Ecto neural progenitor cell (in vitro differentiated cells): ENCODE measurements at regions not wholly inside any gene's neighbourhood (a gene's known extent, or its start where the extent isn't known, plus 50 kb on each side); places are given as distances from the start of the nearest gene placed in this dataset.
"Not testable (repeated sequence)": the region's sequence is repeated elsewhere in the genome, so short reads cannot be mapped to it uniquely, and the experiment has no call there.

Source experiments
- DNase-seq: peaks from one replicate; pipeline ENCODE4 v3.0.0-alpha.2; 2018; ENCODE audit warnings: low spot score

DNA sequence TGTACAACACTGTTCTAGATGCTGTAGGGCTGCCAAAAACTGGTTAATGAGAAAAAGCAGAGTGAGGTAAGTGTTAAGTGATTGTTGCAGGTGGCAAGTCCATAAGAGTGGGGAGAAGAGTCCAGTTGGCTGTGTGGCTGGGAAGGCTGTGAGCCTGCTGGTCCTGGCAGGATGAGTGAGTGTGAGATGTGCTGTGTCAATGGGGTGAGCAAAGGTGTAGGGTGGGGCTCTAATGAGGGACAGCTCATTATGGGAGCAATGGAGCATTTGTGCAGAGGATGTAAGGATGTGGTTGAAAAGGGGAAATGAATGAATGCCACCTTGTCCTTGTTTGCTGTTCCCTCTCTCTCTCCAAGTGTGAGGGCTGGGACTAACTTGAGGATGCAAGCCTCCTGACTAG, 145.3 kb upstream of the ROPN1 start:
- DNase-seq = no peak

DNA sequence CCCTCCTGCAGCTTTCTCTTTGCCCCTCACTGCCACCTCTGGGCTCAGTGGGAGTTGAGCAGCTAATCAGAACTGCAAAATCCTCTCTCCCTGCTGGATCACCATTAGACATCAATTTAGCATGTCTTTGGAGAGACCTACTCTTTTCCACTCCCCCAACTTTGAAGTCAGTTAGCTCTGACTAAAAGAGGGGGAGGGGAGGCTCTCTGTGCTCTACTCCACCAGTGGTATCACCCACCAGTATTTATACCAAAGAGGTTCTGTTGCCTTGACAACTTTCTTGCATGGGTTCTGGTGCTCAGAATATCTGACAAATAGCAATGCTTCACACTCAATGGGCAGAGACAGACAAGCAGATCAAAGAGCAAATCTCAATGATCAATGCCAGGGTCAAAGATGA, 146.2 kb upstream of the ROPN1 start:
- DNase-seq = no peak

DNA sequence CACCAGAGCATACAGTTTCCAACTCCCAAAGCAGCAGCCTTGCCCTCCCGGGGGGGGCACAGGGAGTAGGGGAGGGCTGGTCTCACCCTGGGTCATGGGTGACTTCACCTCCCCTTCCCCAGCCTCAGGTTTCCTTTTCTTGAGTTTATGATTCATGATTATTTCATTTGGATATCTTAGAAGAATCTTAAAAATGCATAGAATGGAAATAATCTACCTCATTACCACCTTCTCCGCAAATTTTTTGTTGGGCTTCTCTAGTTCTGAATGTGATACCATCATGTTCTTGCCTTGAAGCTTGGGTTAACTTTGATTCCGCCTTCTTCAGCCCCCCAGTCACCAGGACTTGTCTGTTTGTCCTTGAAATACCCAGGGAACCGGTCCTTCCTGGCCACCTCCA, 148.8 kb upstream of the ROPN1 start:
- no peak for DNase-seq

DNA sequence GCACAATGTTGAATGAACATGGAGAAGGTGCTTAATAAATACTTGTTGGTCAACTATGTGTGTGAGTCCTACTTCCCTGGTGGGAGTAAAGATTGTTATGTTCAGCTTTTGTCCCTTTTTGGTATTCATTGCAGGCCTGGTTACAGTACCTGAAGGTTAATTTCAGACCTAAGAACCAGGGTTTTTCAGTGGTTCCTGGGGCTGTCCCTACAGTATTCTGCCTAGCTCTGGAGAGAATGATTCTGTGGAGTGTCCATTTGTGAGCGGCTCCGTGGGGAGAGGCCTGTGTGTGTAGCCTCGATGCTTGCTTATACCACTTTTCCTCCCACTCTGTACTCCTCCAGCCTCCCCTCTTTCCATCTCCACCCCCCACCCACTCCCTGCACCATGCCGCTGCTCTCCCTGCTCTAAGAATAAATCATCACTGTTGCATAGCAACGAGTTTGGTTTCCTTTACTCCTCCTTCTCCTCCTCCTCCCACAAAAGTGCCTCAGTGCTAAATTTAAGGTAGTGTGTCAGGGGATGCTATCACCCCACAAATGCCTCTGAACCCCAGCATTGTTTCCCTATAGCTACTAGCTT, 150.6 kb upstream of the ROPN1 start:
- DNase-seq = no peak

DNA sequence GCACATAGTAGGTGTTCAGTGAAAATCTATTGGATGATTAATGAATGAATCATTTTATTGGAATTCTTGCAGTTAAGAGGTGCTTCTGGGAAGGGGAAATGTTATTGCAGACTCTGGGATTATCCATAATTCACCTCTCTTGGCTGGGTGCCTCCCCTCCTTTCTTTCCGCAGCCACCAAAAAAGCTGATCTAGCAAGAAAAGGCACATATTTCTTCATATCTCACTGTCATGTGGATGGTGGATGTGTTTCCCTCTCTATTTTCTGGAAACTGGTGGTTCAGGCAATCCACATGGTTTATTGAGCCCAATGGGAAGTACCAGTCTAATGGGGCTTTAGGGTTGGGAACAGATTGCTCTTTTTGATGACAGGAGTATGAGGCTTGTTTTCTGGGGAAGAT, 151.1 kb upstream of the ROPN1 start:
- DNase-seq = no peak

DNA sequence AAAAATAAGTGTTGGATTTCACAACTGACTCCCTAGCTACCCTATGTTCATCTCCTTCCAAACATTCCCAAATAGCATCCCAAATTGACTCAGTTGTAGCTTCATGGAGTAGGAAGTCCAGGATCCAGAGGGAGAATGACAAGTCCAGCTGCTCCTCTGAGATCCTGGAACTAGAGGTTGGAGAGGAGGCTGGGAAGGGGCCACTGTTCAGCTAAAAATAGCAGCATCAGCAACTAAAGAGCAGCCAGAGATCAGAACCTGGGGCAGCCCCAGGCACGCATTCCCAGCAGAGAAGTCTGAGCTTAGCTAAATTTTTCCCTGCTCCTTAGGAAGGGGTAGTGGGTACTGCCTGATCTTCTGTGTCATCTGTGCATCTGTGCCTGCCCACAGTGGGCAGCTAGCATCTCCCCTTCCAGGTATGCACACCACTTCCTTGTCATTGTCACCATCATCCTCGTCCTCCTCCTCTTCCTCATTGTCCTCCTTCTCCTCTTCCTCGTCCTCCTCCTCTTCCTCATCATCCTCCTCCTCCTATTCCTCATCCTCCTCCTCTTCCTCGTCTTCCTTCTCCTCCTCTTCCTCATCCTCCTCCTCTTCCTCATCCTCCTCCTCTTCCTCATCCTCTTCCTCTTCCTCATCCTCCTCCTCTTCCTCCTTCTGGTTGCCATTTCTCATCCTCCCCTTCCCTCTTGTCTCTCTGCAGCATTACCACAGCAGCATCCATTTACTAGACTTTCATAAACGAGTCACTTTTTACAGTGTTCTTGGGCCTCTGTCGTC, 152.3 kb upstream of the ROPN1 start:
- DNase-seq = no peak

DNA sequence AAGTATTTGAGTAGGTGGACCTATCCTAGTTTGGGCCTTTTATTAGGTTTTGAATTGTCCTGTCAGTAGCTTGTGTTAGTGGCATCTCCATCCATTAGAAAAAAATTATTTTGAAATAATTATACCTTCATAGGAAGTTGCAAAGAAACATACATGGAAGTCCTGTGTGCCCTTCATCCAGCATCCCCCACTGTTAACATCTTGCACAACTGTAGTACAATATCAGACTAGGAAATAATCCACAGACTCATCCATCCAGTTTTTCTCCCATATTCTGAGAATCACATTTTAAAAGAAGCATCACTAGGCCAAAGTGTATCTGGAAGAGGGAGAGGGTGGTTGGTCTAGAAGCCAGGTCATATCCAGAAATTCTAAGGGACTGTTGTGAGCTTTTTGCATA, 155.5 kb upstream of the ROPN1 start:
- no peak for DNase-seq

DNA sequence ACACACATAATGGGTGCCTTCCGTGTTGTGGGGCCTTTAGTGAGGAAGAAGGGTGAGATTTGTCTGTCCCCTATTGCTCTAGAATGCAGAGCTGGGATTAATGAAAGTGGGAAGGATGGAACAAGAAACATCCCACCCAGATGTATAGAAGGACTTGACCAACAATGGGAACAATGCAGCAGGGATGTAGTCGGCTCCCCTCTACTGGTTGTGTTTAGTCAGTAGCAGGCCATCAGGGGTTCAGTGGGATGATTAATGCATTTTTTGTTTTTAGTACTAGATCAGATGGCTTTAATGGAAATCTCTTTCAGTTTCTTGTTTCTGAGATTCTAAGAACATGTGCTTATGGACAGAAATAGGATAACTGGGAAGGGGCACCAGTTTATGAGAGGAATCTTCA, 156.0 kb upstream of the ROPN1 start:
- DNase-seq = no peak

DNA sequence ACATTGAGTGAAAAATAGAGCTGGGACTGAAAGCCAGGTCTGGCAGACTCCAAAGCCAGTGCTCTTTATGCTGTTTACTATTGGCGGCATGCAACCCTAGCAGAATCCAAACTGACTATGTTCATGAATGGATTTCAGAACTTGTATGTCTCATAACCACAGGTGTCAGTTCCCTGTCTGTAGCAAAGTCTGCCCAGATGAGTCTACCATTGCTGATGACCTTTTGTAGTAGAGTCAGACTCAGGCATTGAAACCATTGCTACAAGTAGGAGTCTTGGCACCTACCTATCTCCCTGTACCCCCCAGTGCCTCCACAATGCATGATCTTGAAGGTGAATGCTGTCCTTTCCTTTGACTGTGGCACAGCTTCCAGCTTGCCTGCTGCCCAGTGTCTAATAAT, 157.2 kb upstream of the ROPN1 start:
- no peak for DNase-seq

DNA sequence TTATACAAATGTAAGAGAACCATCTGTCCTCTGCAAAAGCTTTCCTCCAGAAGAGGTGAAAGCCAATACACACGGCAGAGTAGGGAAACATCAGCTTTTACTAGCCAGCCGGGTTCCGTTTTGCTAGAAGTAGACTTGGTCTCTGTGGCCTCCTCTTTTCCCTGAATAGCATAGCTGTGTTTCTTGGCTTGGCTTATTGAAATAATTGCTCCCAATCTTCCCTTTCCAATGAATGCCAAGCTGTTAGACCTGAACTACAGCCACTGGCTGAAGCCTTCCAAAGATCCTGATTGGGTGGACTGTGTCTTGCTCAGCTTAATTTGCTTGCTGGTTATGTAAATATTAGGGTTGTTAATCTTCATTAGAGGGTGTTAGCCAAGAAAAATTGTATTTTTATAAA, 157.8 kb upstream of the ROPN1 start:
- no peak for DNase-seq

DNA sequence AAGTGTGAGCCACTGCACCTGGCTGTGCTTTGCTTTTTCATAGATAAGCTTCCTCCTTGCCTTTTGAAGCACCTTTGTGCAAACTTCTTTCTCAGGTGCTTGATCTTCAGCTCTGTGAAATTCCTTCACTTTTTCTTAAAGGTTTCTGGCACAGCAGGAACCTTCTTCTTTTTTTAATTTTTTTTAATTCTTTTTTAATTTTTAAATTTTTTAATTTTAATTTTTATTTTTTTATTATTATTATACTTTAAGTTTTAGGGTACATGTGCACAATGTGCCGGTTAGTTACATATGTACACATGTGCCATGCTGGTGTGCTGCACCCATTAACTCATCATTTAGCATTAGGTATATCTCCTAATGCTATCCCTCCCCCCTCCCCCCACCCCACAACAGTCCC, 161.0 kb upstream of the ROPN1 start:
- not testable (repeated sequence) for DNase-seq

DNA sequence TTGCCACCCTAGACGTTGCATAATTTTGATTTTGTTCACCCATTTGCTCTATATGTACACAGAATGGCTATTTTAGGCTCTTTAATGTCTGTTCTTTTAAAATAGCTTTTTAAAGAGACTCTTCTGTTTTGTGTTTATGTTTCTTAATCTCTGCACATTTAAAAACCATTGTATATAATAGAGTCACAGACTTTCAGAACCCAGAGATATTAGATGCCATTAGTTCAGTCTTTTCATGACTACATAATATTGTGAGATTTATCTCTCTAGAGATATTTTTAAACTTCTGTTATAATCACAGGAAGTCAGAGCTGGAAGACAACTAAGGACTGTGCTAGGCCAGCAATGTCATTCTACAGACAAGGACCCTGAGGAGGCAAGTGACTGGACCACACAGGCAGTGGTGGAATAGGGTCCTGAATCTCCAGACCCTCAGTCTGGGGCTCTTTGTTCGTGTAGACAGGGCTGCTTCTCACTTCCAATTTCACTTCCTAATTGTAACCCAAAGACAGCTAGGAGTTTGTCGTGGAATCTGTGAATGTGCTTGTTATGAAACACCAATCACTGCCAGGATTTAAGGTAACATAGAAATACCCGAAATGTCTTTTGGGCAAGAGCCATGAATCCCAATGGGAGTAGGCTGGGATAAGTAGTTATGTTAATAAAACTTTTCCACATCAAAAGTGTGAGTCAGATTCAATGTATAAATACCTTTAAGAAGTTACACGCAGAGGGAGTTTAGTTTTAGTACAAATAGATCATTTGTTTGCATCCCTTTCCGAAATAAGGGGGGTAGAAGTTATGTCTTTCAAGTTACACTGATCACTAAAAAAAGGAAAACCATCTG, 165.2 kb upstream of the ROPN1 start:
- DNase-seq = no peak

DNA sequence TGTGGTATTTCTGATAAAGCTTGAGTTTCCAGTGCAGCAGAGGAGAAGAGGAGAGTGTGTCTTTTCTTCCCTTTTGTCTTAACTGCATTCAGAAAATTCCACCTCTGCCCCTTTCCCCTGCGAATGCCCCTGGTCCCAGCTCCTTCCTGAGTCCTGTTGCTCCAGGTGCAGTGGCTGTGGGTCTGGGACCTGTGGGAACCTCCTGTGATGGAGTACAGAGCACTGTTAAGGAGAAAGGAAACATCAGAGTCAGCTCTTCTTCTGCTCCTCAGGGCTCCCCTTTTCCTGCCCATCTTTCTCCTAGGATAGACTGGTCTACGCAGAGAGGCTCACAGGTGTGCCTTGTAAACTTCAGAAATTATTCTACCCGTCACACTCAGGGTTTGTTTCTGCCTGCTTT, 165.8 kb upstream of the ROPN1 start:
- no peak for DNase-seq

DNA sequence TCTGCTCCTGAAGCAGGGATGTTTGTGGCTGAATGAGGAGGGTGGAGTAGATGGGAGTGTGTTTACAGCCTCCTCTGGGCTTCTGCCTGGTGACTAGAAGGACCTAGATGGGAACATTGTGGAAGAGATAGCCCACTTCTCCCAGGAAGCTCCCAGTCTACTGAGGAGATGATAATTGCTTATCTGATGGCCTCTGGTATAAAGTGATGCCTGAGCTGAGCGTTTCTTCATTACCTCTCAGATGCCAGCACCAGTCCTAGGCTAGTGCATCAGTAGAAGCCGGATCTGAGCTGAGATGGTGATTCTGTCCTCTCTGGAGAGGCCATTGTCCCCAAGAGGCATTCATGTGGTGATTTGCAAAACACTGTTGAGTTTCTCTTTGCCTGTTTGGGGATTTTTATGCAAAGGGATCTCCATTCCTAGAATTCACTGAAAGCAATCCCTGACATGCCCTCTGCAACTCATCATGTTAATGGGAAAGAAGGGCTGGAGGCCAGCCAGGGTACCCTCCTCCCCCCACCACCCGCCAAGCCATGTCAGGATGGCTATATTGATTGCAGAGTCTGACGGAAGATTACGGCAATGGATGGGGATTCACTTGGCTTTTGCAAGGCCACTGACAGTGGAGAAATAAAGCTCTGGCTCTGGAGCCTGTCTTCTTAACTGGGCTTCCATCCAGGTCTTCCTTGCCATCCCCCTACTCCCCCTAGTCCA, 166.4 kb upstream of the ROPN1 start:
- DNase-seq = no peak

DNA sequence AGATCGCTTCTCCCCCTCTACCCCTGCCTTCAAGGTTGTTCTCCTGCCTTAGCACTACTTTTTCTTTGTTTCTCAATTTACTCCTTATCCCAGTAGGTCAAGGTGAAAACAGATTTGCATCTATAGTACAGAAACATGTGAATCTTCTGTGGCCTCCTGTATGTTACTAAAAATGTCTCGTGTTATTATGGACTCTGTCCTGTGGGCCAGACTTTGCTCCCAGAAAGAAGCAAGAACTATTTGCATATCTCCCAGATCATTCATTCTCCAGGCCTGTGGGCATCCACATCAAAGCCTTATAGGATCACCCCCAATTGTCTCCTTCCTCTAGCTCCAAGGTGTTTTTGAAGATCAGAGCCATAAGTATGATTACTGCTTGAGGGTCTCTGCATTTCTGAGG, 169.5 kb upstream of the ROPN1 start:
- no peak for DNase-seq

DNA sequence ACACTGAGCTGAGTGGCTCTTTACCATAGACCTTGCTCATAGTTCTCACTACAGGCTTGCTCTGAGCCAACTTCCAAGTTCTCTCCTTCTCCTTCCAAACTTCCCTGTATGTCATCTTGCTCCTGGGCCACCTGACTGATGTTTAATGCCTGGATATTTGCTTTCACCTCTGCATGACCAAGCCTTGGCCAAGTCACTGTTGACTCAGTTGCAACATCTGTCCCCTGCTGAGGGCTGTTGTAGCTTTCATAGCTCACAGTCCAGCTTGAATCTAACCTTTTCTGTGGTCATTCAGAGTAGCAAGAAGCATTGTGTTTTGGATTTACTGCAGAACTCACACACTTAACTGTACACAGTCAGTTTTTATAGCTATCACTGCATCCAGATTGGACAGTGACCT, 171.8 kb upstream of the ROPN1 start:
- DNase-seq = no peak

DNA sequence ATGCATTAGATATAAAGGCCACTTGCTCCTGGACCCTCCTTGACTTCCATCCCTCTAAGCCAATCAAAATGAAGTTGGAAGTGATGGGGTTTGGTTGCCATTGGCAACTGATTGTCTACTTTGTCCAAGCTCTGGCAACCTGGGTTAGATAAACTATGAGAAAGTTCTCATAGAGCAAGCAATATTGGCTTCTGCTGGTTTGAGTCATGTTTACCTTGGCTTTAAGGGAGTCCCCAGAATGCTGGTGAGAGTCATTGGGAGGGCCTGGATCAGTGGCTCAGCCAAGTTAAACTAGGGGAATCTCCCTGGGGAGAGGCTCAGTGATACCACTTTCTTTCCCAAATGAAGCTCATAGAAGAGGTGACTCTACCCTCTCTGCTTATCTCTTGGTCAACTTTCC, 176.3 kb upstream of the ROPN1 start:
- DNase-seq = no peak

DNA sequence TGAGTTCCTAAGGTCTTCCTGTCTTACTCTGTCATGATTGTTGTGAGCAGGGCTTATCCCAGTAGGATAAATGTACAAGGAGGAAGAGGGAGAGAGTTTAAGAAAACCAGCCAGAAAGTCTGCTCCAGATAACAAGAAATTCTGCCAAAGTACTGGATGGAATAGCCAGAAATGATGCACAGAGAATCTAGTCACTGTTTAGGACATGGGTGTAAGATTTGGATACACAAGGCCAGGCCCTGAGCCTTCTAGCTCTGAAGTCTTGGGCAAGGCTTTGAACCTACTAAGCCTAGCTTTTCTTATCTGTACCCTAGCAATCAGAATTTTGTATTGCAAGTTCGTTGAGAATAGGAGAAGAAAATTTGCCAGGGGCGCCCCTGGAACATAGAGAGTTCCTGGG, 180.4 kb upstream of the ROPN1 start:
- no peak for DNase-seq

DNA sequence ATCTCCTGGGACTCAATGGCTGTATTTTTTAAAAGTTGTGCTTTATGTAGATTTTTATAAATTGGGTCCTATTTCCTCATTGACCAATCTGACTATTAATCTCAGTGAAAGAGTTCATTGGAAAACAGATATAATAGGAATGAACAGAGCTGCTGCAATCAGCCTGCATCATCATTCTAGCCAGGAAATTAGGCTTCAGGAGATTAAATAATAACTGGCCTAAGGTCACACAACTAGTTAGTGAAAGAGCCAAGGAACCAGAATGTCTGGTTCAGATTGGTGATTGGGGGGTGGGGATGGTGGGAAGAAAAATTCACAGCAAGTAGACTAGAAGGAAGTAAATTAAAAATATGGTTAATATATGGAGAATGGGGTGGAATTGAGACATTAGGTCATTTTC, 180.9 kb upstream of the ROPN1 start:
- DNase-seq = no peak

DNA sequence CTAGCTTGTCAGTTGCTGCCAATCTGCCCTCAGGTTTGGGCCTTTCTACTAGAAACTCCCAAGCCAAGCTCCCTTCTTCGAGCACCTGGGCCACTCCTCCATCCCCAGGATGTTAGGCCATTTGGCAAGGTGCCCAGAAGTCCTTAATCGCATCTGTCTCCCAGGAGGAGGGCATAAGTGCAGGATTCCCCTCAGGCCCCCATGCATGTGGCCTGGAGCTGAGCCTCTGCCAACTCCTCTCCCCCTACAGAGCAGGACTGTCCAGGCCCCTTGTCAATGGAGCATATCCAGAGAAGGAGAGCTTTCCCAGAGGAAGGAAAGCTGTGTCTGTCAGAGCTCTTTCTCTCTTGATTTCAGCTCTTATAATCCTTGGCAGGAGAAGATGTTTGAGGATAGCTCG, 182.6 kb upstream of the ROPN1 start:
- DNase-seq = no peak

DNA sequence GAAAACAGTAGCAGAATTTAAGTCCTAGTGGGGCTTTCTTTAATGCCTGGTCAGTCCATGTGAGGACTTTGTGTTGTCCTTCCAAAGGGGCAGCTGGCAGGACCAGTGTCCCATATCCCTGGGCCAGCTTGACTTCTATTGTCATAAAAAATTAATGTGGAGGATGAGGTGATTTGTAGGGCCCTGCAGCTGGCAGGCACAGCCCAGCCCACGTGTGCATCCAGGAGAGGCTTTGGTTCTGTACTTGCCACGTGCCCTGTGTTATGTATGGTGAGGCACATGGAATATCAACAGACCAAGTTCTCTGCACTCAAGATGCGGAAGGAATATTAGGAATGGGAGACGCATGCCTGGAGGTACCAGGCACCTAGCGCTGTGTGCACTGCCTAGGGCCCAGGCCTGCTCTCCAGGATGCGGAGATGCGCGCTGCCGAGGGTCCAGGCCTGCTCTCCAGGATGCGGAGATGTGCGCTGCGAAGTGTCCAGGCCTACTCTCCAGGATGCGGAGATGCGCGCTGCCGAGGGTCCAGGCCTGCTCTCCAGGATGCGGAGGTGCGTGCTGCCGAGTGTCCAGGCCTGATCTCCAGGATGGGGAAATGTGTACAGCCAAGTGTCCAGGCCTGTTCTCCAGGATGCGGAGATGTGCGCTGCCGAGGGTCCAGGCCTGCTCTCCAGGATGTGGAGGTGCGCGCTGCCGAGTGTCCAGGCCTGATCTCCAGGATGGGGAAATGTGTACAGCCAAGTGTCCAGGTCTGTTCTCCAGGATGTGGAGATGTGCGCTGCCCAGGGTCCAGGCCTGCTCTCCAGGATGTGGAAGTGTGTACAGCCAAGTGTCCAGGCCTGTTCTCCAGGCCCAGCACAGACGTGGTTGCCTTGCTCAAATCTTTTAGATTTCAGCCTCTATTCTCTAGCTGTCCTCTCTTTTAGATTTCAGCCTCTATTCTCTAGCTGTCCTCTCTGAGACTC, 183.3 kb upstream of the ROPN1 start:
- no peak for DNase-seq
